ENCODE measurements at regions not wholly inside any gene's neighbourhood (a gene's known extent, or its start where the extent isn't known, plus 50 kb on each side); places are given as distances from the start of the nearest gene placed in this dataset.

DNA sequence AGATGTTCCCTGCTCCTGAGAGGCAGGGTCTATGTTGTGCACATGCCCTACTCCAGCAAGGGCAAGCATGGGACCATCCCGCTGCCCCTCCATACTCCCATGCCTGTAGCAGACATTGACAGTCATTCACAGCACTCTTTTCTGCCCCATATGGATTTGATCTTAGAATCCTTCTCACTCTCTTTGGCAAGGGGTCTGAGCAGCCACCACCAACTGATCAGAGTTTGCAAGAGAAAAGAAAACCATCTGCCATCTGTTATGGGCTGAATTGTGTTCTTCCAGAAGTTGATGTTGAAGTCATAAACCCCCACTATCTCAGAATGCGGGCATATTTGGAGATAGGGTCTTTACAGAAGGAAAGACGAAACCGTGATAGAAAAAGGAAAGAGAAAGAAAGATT lies 315.1 kb upstream of the CLINT1 start:
- TF ChIP-seq CTCF (conservative IDR thresholded peaks at IDR 0.05 in 1 of 2, IDR thresholded peaks at IDR 0.05 in 1 of 2; ENCODE audit: low read depth in 1 of 2, low read length in 2 of 2) (no peak), EZH2 (IDR thresholded peaks at IDR 0.05; ENCODE audit: low read length, missing control alignments) (no peak)
